Upper lobe of left lung (tissue), 6 donors: ENCODE measurements at regions not wholly inside any gene's neighbourhood (a gene's known extent, or its start where the extent isn't known, plus 50 kb on each side); places are given as distances from the start of the nearest gene placed in this dataset.

Experiments
- ATAC-seq, 2 donors: fragments of 200-7000 bp; cut with Tn5 transposase; one replicate each; pipeline ENCODE4 v1.9.1; 2022; ENCODE audit warnings: mild to moderate bottlenecking in 2 of 2, moderate library complexity in 2 of 2; ENCODE audit not compliant: low FRiP score in 2 of 2
- DNase-seq, 2 donors: peaks; one replicate each; pipeline ENCODE4 v3.0.0-alpha.2; 2019 to 2020
- H3K27ac ChIP-seq, 4 donors: fragments of 200-600 bp; sonication (generic); one replicate each; pipeline ENCODE4 v1.5.1; 2016 to 2019
- H3K27me3 ChIP-seq, 4 donors: fragments of 200-600 bp; sonication (generic); one replicate each; pipeline ENCODE4 v1.5.1; 2017 to 2019
- H3K36me3 ChIP-seq, 4 donors: fragments of 200-600 bp; sonication (generic); one replicate each; pipeline ENCODE4 v1.5.1; 2016 to 2019
- H3K4me1 ChIP-seq, 4 donors: fragments of 200-600 bp; sonication (generic); one replicate each; pipeline ENCODE4 v1.5.1; 2018 to 2019
- H3K4me3 ChIP-seq, 4 donors: fragments of 200-600 bp; sonication (generic); one replicate each; pipeline ENCODE4 v1.5.1; 2017 to 2019; ENCODE audit warnings: mild to moderate bottlenecking in 2 of 4, moderate library complexity in 1 of 4
- H3K9me3 ChIP-seq, 4 donors: fragments of 200-600 bp; sonication (generic); one replicate each; pipeline ENCODE4 v1.5.1; 2018 to 2019
- EP300 ChIP-seq, 4 donors: sonication (generic); formaldehyde crosslinking; IDR thresholded peaks; one replicate each; pipeline ENCODE4 v1.5.1; 2017; ENCODE audit warnings: antibody characterized with exemption in 4 of 4, control low read depth in 2 of 4
- POLR2A ChIP-seq, 4 donors: fragments of 450-650 bp; IDR thresholded peaks; one replicate each; pipeline ENCODE4 v1.5.1; 2016 to 2017; ENCODE audit warnings: antibody characterized with exemption in 4 of 4, mild to moderate bottlenecking in 2 of 4
- POLR2AphosphoS5 ChIP-seq, 2 donors: sonication (generic); formaldehyde crosslinking; IDR thresholded peaks; one replicate each; pipeline ENCODE4 v1.5.1; 2017; ENCODE audit warnings: antibody characterized with exemption in 2 of 2
- WGBS, 2 donors: methylation state at CpG; one replicate each; pipeline ENCODE4 v1.1.5; 2017 to 2018; 5-methylcytosine and 5-hydroxymethylcytosine counted together
- TF ChIP-seq, protein P1 (sequence below), 6 experiments: fragments of 450-650 bp in 4 of 6; fragments of 200-600 bp in 2 of 6; sonication (generic) in 2 of 6; IDR thresholded peaks; one replicate each; pipeline ENCODE4 v1.5.1; 2016 to 2019; ENCODE audit warnings: antibody characterized with exemption in 6 of 6
- donor health status: DM: no; HTN: no; CAD: no; lungs with moderate emphysema.
- donor health status: DM: no; HTN: yes; CAD: no; lungs with severe emphysema.

GRCh38 chr15:62962101-62962995, 80.2 kb upstream of the TPM1 start:
- H3K9me3 ChIP-seq: no peaks in the 10 kb centered on the region
- ATAC-seq: no peak
- WGBS, 2 donors: 81 to 85% methylated on average over 18 to 19 of the region's 19 CpGs
- no peak overlapping the region for H3K27ac ChIP-seq
- DNase-seq: peak in 1 of 2 donors; percentile 73
- no peak for TF ChIP-seq POLR2A (IDR thresholded peaks at IDR 0.05)
- TF ChIP-seq, protein P1, sequence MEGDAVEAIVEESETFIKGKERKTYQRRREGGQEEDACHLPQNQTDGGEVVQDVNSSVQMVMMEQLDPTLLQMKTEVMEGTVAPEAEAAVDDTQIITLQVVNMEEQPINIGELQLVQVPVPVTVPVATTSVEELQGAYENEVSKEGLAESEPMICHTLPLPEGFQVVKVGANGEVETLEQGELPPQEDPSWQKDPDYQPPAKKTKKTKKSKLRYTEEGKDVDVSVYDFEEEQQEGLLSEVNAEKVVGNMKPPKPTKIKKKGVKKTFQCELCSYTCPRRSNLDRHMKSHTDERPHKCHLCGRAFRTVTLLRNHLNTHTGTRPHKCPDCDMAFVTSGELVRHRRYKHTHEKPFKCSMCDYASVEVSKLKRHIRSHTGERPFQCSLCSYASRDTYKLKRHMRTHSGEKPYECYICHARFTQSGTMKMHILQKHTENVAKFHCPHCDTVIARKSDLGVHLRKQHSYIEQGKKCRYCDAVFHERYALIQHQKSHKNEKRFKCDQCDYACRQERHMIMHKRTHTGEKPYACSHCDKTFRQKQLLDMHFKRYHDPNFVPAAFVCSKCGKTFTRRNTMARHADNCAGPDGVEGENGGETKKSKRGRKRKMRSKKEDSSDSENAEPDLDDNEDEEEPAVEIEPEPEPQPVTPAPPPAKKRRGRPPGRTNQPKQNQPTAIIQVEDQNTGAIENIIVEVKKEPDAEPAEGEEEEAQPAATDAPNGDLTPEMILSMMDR (IDR thresholded peaks at IDR 0.05): no peak
- TF ChIP-seq EP300 (IDR thresholded peaks at IDR 0.05): no peak
- TF ChIP-seq POLR2AphosphoS5 (IDR thresholded peaks at IDR 0.05): no peak
- no peak overlapping the region for H3K4me3 ChIP-seq
- H3K27me3 ChIP-seq: no peaks in the 10 kb centered on the region
- no peaks in the 10 kb centered on the region for H3K36me3 ChIP-seq
- H3K4me1 ChIP-seq: no peaks in the 10 kb centered on the region

DNA sequence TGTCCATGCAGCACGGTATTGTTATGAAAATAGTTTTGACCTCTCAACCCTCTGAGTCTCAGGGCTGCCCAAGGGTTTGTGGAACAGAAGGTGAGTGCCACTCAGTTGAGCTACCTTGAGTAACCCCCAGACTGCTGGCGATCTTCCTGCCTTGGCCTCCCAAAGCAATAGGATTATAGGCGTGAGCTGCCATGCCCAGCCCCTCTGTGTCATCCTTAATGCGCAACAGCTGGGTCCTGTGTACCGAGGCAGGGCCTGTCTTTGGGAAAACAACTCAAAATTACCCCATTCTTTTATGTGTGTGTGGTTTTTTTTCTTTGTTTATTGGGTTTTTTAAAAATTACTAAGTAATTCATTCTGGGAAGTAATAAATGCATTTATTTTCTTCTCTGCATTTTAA, 78.3 kb upstream of the TPM1 start:
- DNase-seq: no peak

GRCh38 chr15:62966294-62967078, 76.1 kb upstream of the TPM1 start:
- WGBS, 2 donors: 92 to 99% methylated on average over 2 to 4 of the region's 4 CpGs
- DNase-seq: no peak
- H3K27ac ChIP-seq: no peak overlapping the region
- H3K36me3 ChIP-seq: no peaks in the 10 kb centered on the region
- ATAC-seq: no peak
- no peaks in the 10 kb centered on the region for H3K4me1 ChIP-seq
- H3K4me3 ChIP-seq: no peak overlapping the region
- no peaks in the 10 kb centered on the region for H3K27me3 ChIP-seq
- TF ChIP-seq, protein P1 (IDR thresholded peaks at IDR 0.05): no peak
- TF ChIP-seq EP300 (IDR thresholded peaks at IDR 0.05) (no peak), POLR2AphosphoS5 (IDR thresholded peaks at IDR 0.05) (no peak), POLR2A (IDR thresholded peaks at IDR 0.05) (no peak)
- H3K9me3 ChIP-seq: no peaks in the 10 kb centered on the region

More for the DNA sequence above, 78.3 kb upstream of the TPM1 start:
- Histone ChIP-seq H3K36me3 (no peaks in the 10 kb centered on the region), H3K4me3 (no peak overlapping the region), H3K27me3 (no peaks in the 10 kb centered on the region), H3K9me3 (no peaks in the 10 kb centered on the region), H3K27ac (no peak overlapping the region), H3K4me1 (no peaks in the 10 kb centered on the region)
- no peak for TF ChIP-seq POLR2AphosphoS5 (IDR thresholded peaks at IDR 0.05)
- TF ChIP-seq EP300 (IDR thresholded peaks at IDR 0.05): no peak
- no peak for TF ChIP-seq POLR2A (IDR thresholded peaks at IDR 0.05)
- TF ChIP-seq, protein P1 (IDR thresholded peaks at IDR 0.05): no peak
- peak in 1 of 2 donors; percentile 48 for ATAC-seq
- WGBS, 2 donors: 73 to 88% methylated on average over 5 of the region's 5 CpGs

- DNase-seq: no peak
- ATAC-seq: no peak
- Histone ChIP-seq H3K4me1 (no peaks in the 10 kb centered on the region), H3K4me3 (no peak overlapping the region), H3K9me3 (no peaks in the 10 kb centered on the region), H3K36me3 (no peaks in the 10 kb centered on the region), H3K27ac (no peak overlapping the region), H3K27me3 (no peaks in the 10 kb centered on the region)
- TF ChIP-seq POLR2AphosphoS5 (IDR thresholded peaks at IDR 0.05) (no peak), POLR2A (IDR thresholded peaks at IDR 0.05) (no peak), EP300 (IDR thresholded peaks at IDR 0.05) (no peak)
- TF ChIP-seq, protein P1 (IDR thresholded peaks at IDR 0.05): no peak
- WGBS, 2 donors: 71 to 90% methylated on average over 7 of the region's 7 CpGs
Measured at GRCh38 chr15:62968699-62969098, 73.8 kb upstream of the TPM1 start.
